Smooth muscle cell (in vitro differentiated cells): ENCODE measurements at regions not wholly inside any gene's neighbourhood (a gene's known extent, or its start where the extent isn't known, plus 50 kb on each side); places are given as distances from the start of the nearest gene placed in this dataset.

Experiments
- DNase-seq: peaks from one replicate; lab custom pipeline; 2025; ENCODE audit not compliant: unreplicated experiment; lab: John Stamatoyannopoulos, UW
- H2AFZ ChIP-seq: fragments of 200-600 bp; sonication (generic); 2 replicates; pipeline ENCODE4 v1.6.0; 2016; ENCODE audit warnings: antibody characterized with exemption, low read depth, mild to moderate bottlenecking
- H3F3A ChIP-seq: fragments of 200-600 bp; sonication (generic); 2 replicates; pipeline ENCODE4 v1.6.0; 2017; ENCODE audit warnings: antibody characterized with exemption, low read depth
- H3K27ac ChIP-seq: fragments of 200-600 bp; sonication (generic); 2 replicates; pipeline ENCODE4 v1.5.1; 2016; ENCODE audit warnings: low read depth, mild to moderate bottlenecking
- H3K27me3 ChIP-seq: fragments of 200-600 bp; sonication (generic); 2 replicates; pipeline ENCODE4 v1.6.1; 2016; ENCODE audit warnings: low read depth, mild to moderate bottlenecking
- H3K36me3 ChIP-seq: fragments of 200-600 bp; sonication (generic); 2 replicates; pipeline ENCODE4 v1.5.1; 2016; ENCODE audit warnings: low read depth
- H3K4me1 ChIP-seq: fragments of 200-600 bp; sonication (generic); 2 replicates; pipeline ENCODE4 v1.5.1; 2016; ENCODE audit warnings: low read depth
- H3K4me2 ChIP-seq: fragments of 200-600 bp; sonication (generic); 2 replicates; pipeline ENCODE4 v1.6.0; 2016; ENCODE audit warnings: mild to moderate bottlenecking
- H3K4me3 ChIP-seq: fragments of 200-600 bp; sonication (generic); 2 replicates; pipeline ENCODE4 v1.5.1; 2016; ENCODE audit warnings: mild to moderate bottlenecking
- H3K79me2 ChIP-seq: fragments of 200-600 bp; sonication (generic); 2 replicates; pipeline ENCODE4 v1.6.0; 2016; ENCODE audit warnings: low read depth, mild to moderate bottlenecking
- H3K9ac ChIP-seq: fragments of 200-600 bp; sonication (generic); 2 replicates; pipeline ENCODE4 v1.6.0; 2016; ENCODE audit warnings: low read depth
- H3K9me3 ChIP-seq: fragments of 200-600 bp; sonication (generic); replicated peaks from 2 replicates; pipeline ENCODE4 v1.5.1; 2016; ENCODE audit warnings: low read depth
- H4K20me1 ChIP-seq: fragments of 200-600 bp; sonication (generic); 2 replicates; pipeline ENCODE4 v1.6.0; 2016; ENCODE audit warnings: low read depth
- WGBS: methylation state at CpG from one replicate; pipeline ENCODE4 v1.1.7; 2016; ENCODE audit warnings: low lambda C conversion rate; 5-methylcytosine and 5-hydroxymethylcytosine counted together
- TF ChIP-seq, protein P1 (sequence below): fragments of 200-600 bp; sonication (generic); IDR thresholded peaks from 2 replicates; pipeline ENCODE4 v1.5.1; 2017; ENCODE audit warnings: borderline replicate concordance, mild to moderate bottlenecking, antibody characterized with exemption; ENCODE audit not compliant: insufficient read depth, poor library complexity, severe bottlenecking

DNA sequence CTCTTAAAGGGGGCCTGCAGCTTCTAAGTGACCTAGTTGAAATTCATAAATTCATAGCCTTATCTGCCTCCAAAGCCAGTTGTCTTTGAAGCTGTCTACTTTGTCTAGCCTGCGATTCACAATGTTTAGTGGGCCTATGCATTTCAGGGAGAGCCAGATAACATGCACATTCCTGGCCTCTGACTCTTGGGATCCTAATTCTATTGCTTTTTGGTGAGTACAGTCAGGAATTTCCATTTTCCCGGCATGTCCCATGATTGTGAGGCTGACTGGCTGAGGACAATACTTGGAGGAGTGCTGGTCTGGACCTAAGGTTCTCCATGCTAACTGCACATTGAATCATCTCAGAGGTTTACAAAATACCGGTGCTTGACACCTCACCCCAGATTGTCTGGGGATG, 155.0 kb downstream of the MSL3 start:
- Histone ChIP-seq H3K4me1 (no peaks in the 10 kb centered on the region), H3K27ac (peak overlapping the region; percentile 68), H2AFZ (no peak overlapping the region), H3K4me3 (no peak overlapping the region), H3F3A (peaks cover 3% of the 10 kb centered on the region), H3K27me3 (no peaks in the 10 kb centered on the region), H3K9ac (no peak overlapping the region), H3K9me3 (no peaks in the 10 kb centered on the region), H3K4me2 (peak overlapping the region; percentile 8), H3K36me3 (no peaks in the 10 kb centered on the region), H4K20me1 (no peaks in the 10 kb centered on the region), H3K79me2 (no peaks in the 10 kb centered on the region)
- TF ChIP-seq, protein P1, sequence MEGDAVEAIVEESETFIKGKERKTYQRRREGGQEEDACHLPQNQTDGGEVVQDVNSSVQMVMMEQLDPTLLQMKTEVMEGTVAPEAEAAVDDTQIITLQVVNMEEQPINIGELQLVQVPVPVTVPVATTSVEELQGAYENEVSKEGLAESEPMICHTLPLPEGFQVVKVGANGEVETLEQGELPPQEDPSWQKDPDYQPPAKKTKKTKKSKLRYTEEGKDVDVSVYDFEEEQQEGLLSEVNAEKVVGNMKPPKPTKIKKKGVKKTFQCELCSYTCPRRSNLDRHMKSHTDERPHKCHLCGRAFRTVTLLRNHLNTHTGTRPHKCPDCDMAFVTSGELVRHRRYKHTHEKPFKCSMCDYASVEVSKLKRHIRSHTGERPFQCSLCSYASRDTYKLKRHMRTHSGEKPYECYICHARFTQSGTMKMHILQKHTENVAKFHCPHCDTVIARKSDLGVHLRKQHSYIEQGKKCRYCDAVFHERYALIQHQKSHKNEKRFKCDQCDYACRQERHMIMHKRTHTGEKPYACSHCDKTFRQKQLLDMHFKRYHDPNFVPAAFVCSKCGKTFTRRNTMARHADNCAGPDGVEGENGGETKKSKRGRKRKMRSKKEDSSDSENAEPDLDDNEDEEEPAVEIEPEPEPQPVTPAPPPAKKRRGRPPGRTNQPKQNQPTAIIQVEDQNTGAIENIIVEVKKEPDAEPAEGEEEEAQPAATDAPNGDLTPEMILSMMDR: no peak
- no peak for DNase-seq
- 29% methylated on average over 3 of the region's 3 CpGs for WGBS

DNA sequence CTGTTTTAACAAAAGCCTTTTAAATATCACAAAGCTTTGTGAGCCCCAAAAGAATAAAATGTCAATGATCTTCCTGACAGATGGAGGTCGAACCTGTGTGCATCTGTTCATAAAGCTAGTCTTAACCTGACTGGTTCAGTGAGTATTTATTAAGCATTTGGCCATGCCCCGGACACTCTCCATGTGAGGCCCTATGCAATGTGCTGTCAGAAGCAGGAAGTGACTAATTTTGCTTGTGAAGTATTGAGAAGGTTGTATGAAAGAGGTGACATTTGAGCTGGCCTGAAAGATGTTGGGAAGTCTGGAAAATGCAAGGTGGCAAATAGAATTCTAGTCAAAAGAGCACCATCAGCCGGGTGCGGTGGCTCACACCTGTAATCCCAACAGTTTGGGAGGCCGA, 171.4 kb downstream of the MSL3 start:
- 83% methylated on average over 5 of the region's 5 CpGs for WGBS
- no peak overlapping the region for H3K4me3 ChIP-seq
- H3K36me3 ChIP-seq: no peaks in the 10 kb centered on the region
- no peaks in the 10 kb centered on the region for H4K20me1 ChIP-seq
- no peaks in the 10 kb centered on the region for H3F3A ChIP-seq
- no peak overlapping the region for H3K4me2 ChIP-seq
- H3K9ac ChIP-seq: no peak overlapping the region
- DNase-seq: no peak
- no peaks in the 10 kb centered on the region for H3K79me2 ChIP-seq
- H2AFZ ChIP-seq: no peak overlapping the region
- no peaks in the 10 kb centered on the region for H3K27me3 ChIP-seq
- no peak overlapping the region for H3K27ac ChIP-seq
- H3K9me3 ChIP-seq: peaks cover 4% of the 10 kb centered on the region
- no peaks in the 10 kb centered on the region for H3K4me1 ChIP-seq
- TF ChIP-seq, protein P1: no peak

DNA sequence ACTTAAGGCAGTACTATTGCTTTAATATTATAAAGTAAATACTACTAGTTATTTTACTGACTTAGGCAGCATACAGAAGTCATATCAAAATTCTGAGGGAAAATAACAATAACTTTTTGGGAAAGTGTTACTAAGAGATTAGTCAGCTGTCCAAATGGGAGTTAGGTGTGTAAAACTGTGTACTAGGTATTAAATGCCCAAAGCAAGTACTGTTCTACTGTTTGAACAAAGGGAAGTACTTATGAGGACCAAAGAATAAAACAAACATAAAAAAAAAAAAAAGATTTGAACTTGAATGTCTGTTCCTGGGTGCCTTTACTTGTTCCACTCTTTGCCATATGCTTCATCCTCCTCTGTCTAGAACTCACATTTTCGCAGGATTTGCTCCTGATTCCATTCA, 174.4 kb downstream of the MSL3 start:
- no peaks in the 10 kb centered on the region for H3K27me3 ChIP-seq
- no peaks in the 10 kb centered on the region for H3F3A ChIP-seq
- no peaks in the 10 kb centered on the region for H3K4me1 ChIP-seq
- no peaks in the 10 kb centered on the region for H3K36me3 ChIP-seq
- H3K9ac ChIP-seq: no peak overlapping the region
- DNase-seq: no peak
- H3K4me3 ChIP-seq: no peak overlapping the region
- no peak overlapping the region for H3K4me2 ChIP-seq
- no peaks in the 10 kb centered on the region for H4K20me1 ChIP-seq
- H3K79me2 ChIP-seq: no peaks in the 10 kb centered on the region
- H2AFZ ChIP-seq: no peak overlapping the region
- no peaks in the 10 kb centered on the region for H3K9me3 ChIP-seq
- H3K27ac ChIP-seq: no peak overlapping the region
- WGBS: 31% methylated on average over 1 of the region's 1 CpG
- TF ChIP-seq, protein P1: no peak

DNA sequence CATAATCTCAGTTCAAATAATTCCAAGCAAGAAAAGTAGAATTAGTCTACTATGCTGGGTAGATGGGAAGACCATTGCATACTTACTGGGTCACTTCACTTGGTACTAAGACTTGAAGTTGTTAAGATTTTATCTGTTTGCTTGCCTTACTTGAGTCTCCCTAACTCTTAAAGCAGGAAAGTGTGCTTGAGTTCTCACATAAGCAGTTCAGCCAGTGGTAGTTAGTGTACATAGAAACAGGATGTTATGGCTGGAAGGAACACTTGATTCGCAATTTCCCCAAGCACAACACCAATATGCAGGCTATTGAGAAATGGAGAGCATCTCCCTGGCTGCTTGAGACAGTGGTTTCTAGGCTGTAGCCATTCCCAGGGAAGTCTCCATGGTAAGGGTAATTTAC, 176.1 kb downstream of the MSL3 start:
- no peak for DNase-seq
- Histone ChIP-seq H3K27me3 (no peaks in the 10 kb centered on the region), H3K9ac (no peak overlapping the region), H3K36me3 (no peaks in the 10 kb centered on the region), H3K4me2 (no peak overlapping the region), H4K20me1 (no peaks in the 10 kb centered on the region), H3K4me1 (no peaks in the 10 kb centered on the region), H2AFZ (no peak overlapping the region), H3K27ac (no peak overlapping the region), H3K9me3 (no peaks in the 10 kb centered on the region), H3K79me2 (no peaks in the 10 kb centered on the region), H3F3A (no peaks in the 10 kb centered on the region), H3K4me3 (no peak overlapping the region)
- TF ChIP-seq, protein P1: no peak
- WGBS: 70% methylated on average over 1 of the region's 1 CpG
